ENCODE measurements at regions not wholly inside any gene's neighbourhood (a gene's known extent, or its start where the extent isn't known, plus 50 kb on each side); places are given as distances from the start of the nearest gene placed in this dataset.
A peak's percentile ranks its signal among the peaks of the same experiment; 100 is the strongest.
"Not testable (repeated sequence)": the region's sequence is repeated elsewhere in the genome, so short reads cannot be mapped to it uniquely, and the experiment has no call there.

DNA sequence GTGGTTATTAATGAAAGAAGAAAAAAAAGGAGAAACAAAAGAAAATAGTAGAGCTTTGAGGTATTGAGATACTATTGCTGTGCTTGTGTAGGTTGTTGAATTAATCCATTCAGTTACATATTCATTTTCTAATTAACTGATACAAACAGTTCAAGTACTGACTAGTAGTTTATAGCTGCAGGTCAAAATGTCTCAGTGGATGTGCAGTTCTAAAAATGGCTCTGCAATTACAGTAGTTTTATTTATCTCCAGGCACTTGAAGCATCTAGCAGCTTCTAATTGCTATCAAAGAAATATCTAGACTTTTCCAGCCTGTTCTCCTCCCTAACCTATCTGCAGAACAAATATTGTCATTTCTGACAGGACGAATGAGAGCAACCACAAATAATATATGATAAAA lies 1887.7 kb upstream of the PCDH7 start:
- H3K4me1 ChIP-seq (ENCODE audit: control insufficient read depth, insufficient read depth, low read length): no peaks in the 10 kb centered on the region
- no peak overlapping the region for H3K4me3 ChIP-seq (ENCODE audit: low read depth, low read length)
- peak in 1 of 6 donors; percentile 47 for DNase-seq (ENCODE audit: low read depth in 4 of 6, low spot score in 6 of 6)
- H3K27ac ChIP-seq (ENCODE audit: low read depth, low read length): no peak overlapping the region
- no peaks in the 10 kb centered on the region for H3K9me3 ChIP-seq (ENCODE audit: control insufficient read depth, insufficient read depth, low read length)
- no peaks in the 10 kb centered on the region for H3K36me3 ChIP-seq (ENCODE audit: control insufficient read depth, insufficient read depth, low read length)
- no CpG with 5 or more reads among the region's 1 CpG for WGBS (ENCODE audit: insufficient coverage)
- H3K27me3 ChIP-seq (ENCODE audit: control insufficient read depth, insufficient read depth, low read length): no peaks in the 10 kb centered on the region

GRCh38 chr4:28834120-28834519 lies 1886.0 kb upstream of the PCDH7 start:
- DNase-seq (ENCODE audit: low read depth in 4 of 6, low spot score in 6 of 6): no peak
- WGBS (ENCODE audit: insufficient coverage): 100% methylated on average over 1 of the region's 3 CpGs
- no peaks in the 10 kb centered on the region for H3K27me3 ChIP-seq (ENCODE audit: control insufficient read depth, insufficient read depth, low read length)
- no peak overlapping the region for H3K27ac ChIP-seq (ENCODE audit: low read depth, low read length)
- no peak overlapping the region for H3K4me3 ChIP-seq (ENCODE audit: low read depth, low read length)
- no peaks in the 10 kb centered on the region for H3K36me3 ChIP-seq (ENCODE audit: control insufficient read depth, insufficient read depth, low read length)
- no peaks in the 10 kb centered on the region for H3K9me3 ChIP-seq (ENCODE audit: control insufficient read depth, insufficient read depth, low read length)
- H3K4me1 ChIP-seq (ENCODE audit: control insufficient read depth, insufficient read depth, low read length): no peaks in the 10 kb centered on the region

- peak in 1 of 6 donors; percentile 5 for DNase-seq (ENCODE audit: low read depth in 4 of 6, low spot score in 6 of 6)
- Histone ChIP-seq H3K36me3 (ENCODE audit: control insufficient read depth, insufficient read depth, low read length) (no peaks in the 10 kb centered on the region), H3K27me3 (ENCODE audit: control insufficient read depth, insufficient read depth, low read length) (no peaks in the 10 kb centered on the region), H3K4me3 (ENCODE audit: low read depth, low read length) (no peak overlapping the region), H3K4me1 (ENCODE audit: control insufficient read depth, insufficient read depth, low read length) (no peaks in the 10 kb centered on the region), H3K9me3 (ENCODE audit: control insufficient read depth, insufficient read depth, low read length) (no peaks in the 10 kb centered on the region), H3K27ac (ENCODE audit: low read depth, low read length) (no peak overlapping the region)
These were observed 1884.7 kb upstream of the PCDH7 start for GRCh38 chr4:28835501-28835900.

DNA sequence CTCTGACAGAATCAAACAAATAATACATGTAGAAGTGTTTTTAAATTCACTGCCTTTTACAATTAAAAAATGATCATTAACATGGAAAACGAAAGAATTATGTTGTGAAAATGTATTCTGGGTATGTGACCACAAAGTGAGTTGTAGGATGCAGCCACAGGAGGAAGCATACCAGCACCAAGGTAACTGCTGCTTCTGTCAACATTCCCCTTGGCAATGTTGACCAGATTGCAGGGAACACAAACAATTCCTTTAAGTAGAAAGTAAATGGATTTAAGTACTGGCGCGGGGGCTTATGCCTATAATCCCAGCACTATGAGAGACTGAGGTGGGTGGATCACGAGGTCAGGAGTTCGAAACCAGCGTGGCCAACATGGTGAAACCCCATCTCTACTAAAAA lies 1877.9 kb upstream of the PCDH7 start:
- Histone ChIP-seq H3K27me3 (ENCODE audit: control insufficient read depth, insufficient read depth, low read length) (no peaks in the 10 kb centered on the region), H3K4me3 (ENCODE audit: low read depth, low read length) (no peak overlapping the region), H3K9me3 (ENCODE audit: control insufficient read depth, insufficient read depth, low read length) (no peaks in the 10 kb centered on the region), H3K27ac (ENCODE audit: low read depth, low read length) (no peak overlapping the region), H3K4me1 (ENCODE audit: control insufficient read depth, insufficient read depth, low read length) (no peaks in the 10 kb centered on the region), H3K36me3 (ENCODE audit: control insufficient read depth, insufficient read depth, low read length) (no peaks in the 10 kb centered on the region)
- WGBS (ENCODE audit: insufficient coverage): no CpG with 5 or more reads among the region's 6 CpGs
- no peak for DNase-seq (ENCODE audit: low read depth in 4 of 6, low spot score in 6 of 6)

DNA sequence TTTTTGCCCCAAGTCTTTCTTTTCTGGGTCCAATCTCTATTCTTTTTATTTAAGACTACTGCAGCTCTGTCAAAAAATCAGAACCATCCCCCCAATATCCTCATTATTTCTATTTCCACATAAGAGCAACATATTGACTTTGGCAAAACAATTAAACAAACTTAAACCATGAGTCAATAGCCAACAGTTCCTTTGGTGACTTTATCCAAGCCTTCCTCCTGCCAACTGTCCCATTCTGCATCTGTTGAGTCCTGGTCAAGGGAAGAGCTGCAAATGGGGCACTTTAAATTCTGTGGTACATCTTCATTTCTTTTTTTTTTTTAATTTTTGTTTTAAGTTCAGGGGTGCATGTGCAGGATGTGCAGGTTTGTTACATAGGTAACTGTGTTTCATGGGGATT lies 1875.0 kb upstream of the PCDH7 start:
- DNase-seq (ENCODE audit: low read depth in 4 of 6, low spot score in 6 of 6): no peak
- Histone ChIP-seq H3K9me3 (ENCODE audit: control insufficient read depth, insufficient read depth, low read length) (no peaks in the 10 kb centered on the region), H3K36me3 (ENCODE audit: control insufficient read depth, insufficient read depth, low read length) (no peaks in the 10 kb centered on the region), H3K27me3 (ENCODE audit: control insufficient read depth, insufficient read depth, low read length) (no peaks in the 10 kb centered on the region), H3K4me3 (ENCODE audit: low read depth, low read length) (no peak overlapping the region), H3K4me1 (ENCODE audit: control insufficient read depth, insufficient read depth, low read length) (no peaks in the 10 kb centered on the region), H3K27ac (ENCODE audit: low read depth, low read length) (no peak overlapping the region)

- not testable (repeated sequence) for H3K36me3 ChIP-seq (ENCODE audit: control insufficient read depth, insufficient read depth, low read length); H3K27me3 ChIP-seq (ENCODE audit: control insufficient read depth, insufficient read depth, low read length); H3K27ac ChIP-seq (ENCODE audit: low read depth, low read length); H3K4me1 ChIP-seq (ENCODE audit: control insufficient read depth, insufficient read depth, low read length); H3K4me3 ChIP-seq (ENCODE audit: low read depth, low read length); H3K9me3 ChIP-seq (ENCODE audit: control insufficient read depth, insufficient read depth, low read length); DNase-seq (ENCODE audit: low read depth in 4 of 6, low spot score in 6 of 6)
- WGBS (ENCODE audit: insufficient coverage): 92% methylated on average over 7 of the region's 7 CpGs
These were observed 1863.1 kb upstream of the PCDH7 start for GRCh38 chr4:28857028-28857427.

GRCh38 chr4:28868841-28869240 lies 1851.3 kb upstream of the PCDH7 start:
- H3K27ac ChIP-seq (ENCODE audit: low read depth, low read length): no peak overlapping the region
- no peak for DNase-seq (ENCODE audit: low read depth in 4 of 6, low spot score in 6 of 6)
- H3K36me3 ChIP-seq (ENCODE audit: control insufficient read depth, insufficient read depth, low read length): no peaks in the 10 kb centered on the region
- H3K27me3 ChIP-seq (ENCODE audit: control insufficient read depth, insufficient read depth, low read length): no peaks in the 10 kb centered on the region
- no peak overlapping the region for H3K4me3 ChIP-seq (ENCODE audit: low read depth, low read length)
- no CpG with 5 or more reads among the region's 4 CpGs for WGBS (ENCODE audit: insufficient coverage)
- H3K4me1 ChIP-seq (ENCODE audit: control insufficient read depth, insufficient read depth, low read length): no peaks in the 10 kb centered on the region
- no peaks in the 10 kb centered on the region for H3K9me3 ChIP-seq (ENCODE audit: control insufficient read depth, insufficient read depth, low read length)

- no peak for DNase-seq (ENCODE audit: low read depth in 4 of 6, low spot score in 6 of 6)
- no peaks in the 10 kb centered on the region for H3K36me3 ChIP-seq (ENCODE audit: control insufficient read depth, insufficient read depth, low read length)
- H3K27me3 ChIP-seq (ENCODE audit: control insufficient read depth, insufficient read depth, low read length): no peaks in the 10 kb centered on the region
- WGBS (ENCODE audit: insufficient coverage): no CpG with 5 or more reads among the region's 5 CpGs
- H3K9me3 ChIP-seq (ENCODE audit: control insufficient read depth, insufficient read depth, low read length): no peaks in the 10 kb centered on the region
- no peaks in the 10 kb centered on the region for H3K4me1 ChIP-seq (ENCODE audit: control insufficient read depth, insufficient read depth, low read length)
- H3K27ac ChIP-seq (ENCODE audit: low read depth, low read length): no peak overlapping the region
- H3K4me3 ChIP-seq (ENCODE audit: low read depth, low read length): no peak overlapping the region
These were observed 1841.0 kb upstream of the PCDH7 start for GRCh38 chr4:28879178-28879577.

- Histone ChIP-seq H3K27me3 (ENCODE audit: control insufficient read depth, insufficient read depth, low read length) (no peaks in the 10 kb centered on the region), H3K27ac (ENCODE audit: low read depth, low read length) (no peak overlapping the region), H3K4me1 (ENCODE audit: control insufficient read depth, insufficient read depth, low read length) (no peaks in the 10 kb centered on the region), H3K4me3 (ENCODE audit: low read depth, low read length) (no peak overlapping the region), H3K9me3 (ENCODE audit: control insufficient read depth, insufficient read depth, low read length) (no peaks in the 10 kb centered on the region), H3K36me3 (ENCODE audit: control insufficient read depth, insufficient read depth, low read length) (no peaks in the 10 kb centered on the region)
- DNase-seq (ENCODE audit: low read depth in 4 of 6, low spot score in 6 of 6): peak in 1 of 6 donors; percentile 14
- no CpG with 5 or more reads among the region's 2 CpGs for WGBS (ENCODE audit: insufficient coverage)
These were observed 1840.3 kb upstream of the PCDH7 start for GRCh38 chr4:28879900-28880299.

DNA sequence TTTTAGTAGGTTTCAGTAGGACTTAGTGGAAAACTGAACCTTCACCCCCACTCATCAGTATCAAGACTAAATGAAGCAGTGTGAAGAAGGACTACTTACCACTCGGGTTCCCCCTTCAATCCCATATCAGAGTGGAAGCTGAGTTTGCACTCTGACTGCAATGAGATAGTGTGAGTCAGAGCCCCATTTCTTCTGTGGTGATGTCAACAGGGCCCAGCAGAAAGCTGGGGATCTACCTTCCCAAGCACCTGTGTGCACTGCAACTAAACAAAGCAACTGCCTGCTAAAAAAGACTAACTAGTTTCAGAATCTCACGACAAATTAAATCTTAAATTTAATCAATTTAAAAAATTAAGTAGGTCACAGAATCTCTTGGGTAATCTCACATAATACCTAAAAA lies 1837.0 kb upstream of the PCDH7 start:
- no CpG with 5 or more reads among the region's 2 CpGs for WGBS (ENCODE audit: insufficient coverage)
- Histone ChIP-seq H3K27me3 (ENCODE audit: control insufficient read depth, insufficient read depth, low read length) (no peaks in the 10 kb centered on the region), H3K36me3 (ENCODE audit: control insufficient read depth, insufficient read depth, low read length) (no peaks in the 10 kb centered on the region), H3K9me3 (ENCODE audit: control insufficient read depth, insufficient read depth, low read length) (no peaks in the 10 kb centered on the region), H3K4me3 (ENCODE audit: low read depth, low read length) (no peak overlapping the region), H3K27ac (ENCODE audit: low read depth, low read length) (no peak overlapping the region), H3K4me1 (ENCODE audit: control insufficient read depth, insufficient read depth, low read length) (no peaks in the 10 kb centered on the region)
- DNase-seq (ENCODE audit: low read depth in 4 of 6, low spot score in 6 of 6): no peak

GRCh38 chr4:28886934-28887333 lies 1833.2 kb upstream of the PCDH7 start:
- no peaks in the 10 kb centered on the region for H3K36me3 ChIP-seq (ENCODE audit: control insufficient read depth, insufficient read depth, low read length)
- no peak overlapping the region for H3K27ac ChIP-seq (ENCODE audit: low read depth, low read length)
- DNase-seq (ENCODE audit: low read depth in 4 of 6, low spot score in 6 of 6): no peak
- no peak overlapping the region for H3K4me3 ChIP-seq (ENCODE audit: low read depth, low read length)
- H3K27me3 ChIP-seq (ENCODE audit: control insufficient read depth, insufficient read depth, low read length): no peaks in the 10 kb centered on the region
- H3K4me1 ChIP-seq (ENCODE audit: control insufficient read depth, insufficient read depth, low read length): no peaks in the 10 kb centered on the region
- H3K9me3 ChIP-seq (ENCODE audit: control insufficient read depth, insufficient read depth, low read length): no peaks in the 10 kb centered on the region
- WGBS (ENCODE audit: insufficient coverage): 87% methylated on average over 1 of the region's 4 CpGs

All from spinal cord (tissue), 9 donors.